Effector memory CD8-positive, alpha-beta T cell (primary cell): ENCODE measurements at regions not wholly inside any gene's neighbourhood (a gene's known extent, or its start where the extent isn't known, plus 50 kb on each side); places are given as distances from the start of the nearest gene placed in this dataset.

Experiments
- ATAC-seq: fragments of 150-1000 bp; cut with Tn5 transposase; replicated peaks from 2 replicates; pipeline ENCODE4 v1.10.0; 2021; ENCODE audit warnings: mild to moderate bottlenecking, moderate library complexity
- DNase-seq, 3 experiments: peaks; one replicate each; pipeline ENCODE4 v3.0.0; 2021
- H3K27ac Mint-ChIP-seq, 2 donors: one replicate each; pipeline ENCODE4 v1.8.0; 2022; ENCODE audit warnings: mild to moderate bottlenecking in 2 of 2, mixed read lengths in 2 of 2, moderate library complexity in 2 of 2
- H3K27me3 Mint-ChIP-seq, 2 donors: one replicate each; pipeline ENCODE4 v1.8.0; 2022; ENCODE audit warnings: mixed read lengths in 2 of 2
- H3K36me3 Mint-ChIP-seq: one replicate; pipeline ENCODE4 v1.8.0; 2022; ENCODE audit warnings: mild to moderate bottlenecking, moderate library complexity, mixed read lengths; ENCODE audit not compliant: insufficient read depth
- H3K4me1 Mint-ChIP-seq, 2 donors: one replicate each; pipeline ENCODE4 v1.8.0; 2022; ENCODE audit warnings: low read depth in 2 of 2, mixed read lengths in 2 of 2
- H3K4me3 Mint-ChIP-seq, 2 donors: one replicate each; pipeline ENCODE4 v1.8.0; 2022; ENCODE audit warnings: mild to moderate bottlenecking in 2 of 2, mixed read lengths in 2 of 2, moderate library complexity in 2 of 2
- H3K9me3 Mint-ChIP-seq, 2 donors: one replicate each; pipeline ENCODE4 v1.8.0; 2022; ENCODE audit warnings: mixed read lengths in 2 of 2

GRCh38 chr10:9010093-9010492, 955.6 kb downstream of the GATA3 start:
- H3K9me3 Mint-ChIP-seq: no peaks in the 10 kb centered on the region
- DNase-seq (no peak), ATAC-seq (peak; percentile 37)
- H3K27ac Mint-ChIP-seq: no peak overlapping the region
- peaks cover 11 to 13% of the 10 kb centered on the region in 2 donors for H3K27me3 Mint-ChIP-seq
- no peaks in the 10 kb centered on the region for H3K4me1 Mint-ChIP-seq
- H3K4me3 Mint-ChIP-seq: no peak overlapping the region
- no peaks in the 10 kb centered on the region for H3K36me3 Mint-ChIP-seq

GRCh38 chr10:9010931-9011670, 956.6 kb downstream of the GATA3 start:
- Mint-ChIP-seq H3K36me3 (no peaks in the 10 kb centered on the region), H3K27ac (no peak overlapping the region), H3K4me1 (no peaks in the 10 kb centered on the region), H3K9me3 (no peaks in the 10 kb centered on the region), H3K27me3 (peaks cover 8 to 11% of the 10 kb centered on the region in 2 donors), H3K4me3 (no peak overlapping the region)
- DNase-seq: no peak
- no peak for ATAC-seq

GRCh38 chr10:9012312-9012711, 957.8 kb downstream of the GATA3 start:
- Mint-ChIP-seq H3K27me3 (peaks cover 16 to 18% of the 10 kb centered on the region in 2 donors), H3K4me3 (no peak overlapping the region), H3K27ac (no peak overlapping the region), H3K4me1 (no peaks in the 10 kb centered on the region), H3K9me3 (no peaks in the 10 kb centered on the region), H3K36me3 (no peaks in the 10 kb centered on the region)
- no peak for DNase-seq
- no peak for ATAC-seq

DNA sequence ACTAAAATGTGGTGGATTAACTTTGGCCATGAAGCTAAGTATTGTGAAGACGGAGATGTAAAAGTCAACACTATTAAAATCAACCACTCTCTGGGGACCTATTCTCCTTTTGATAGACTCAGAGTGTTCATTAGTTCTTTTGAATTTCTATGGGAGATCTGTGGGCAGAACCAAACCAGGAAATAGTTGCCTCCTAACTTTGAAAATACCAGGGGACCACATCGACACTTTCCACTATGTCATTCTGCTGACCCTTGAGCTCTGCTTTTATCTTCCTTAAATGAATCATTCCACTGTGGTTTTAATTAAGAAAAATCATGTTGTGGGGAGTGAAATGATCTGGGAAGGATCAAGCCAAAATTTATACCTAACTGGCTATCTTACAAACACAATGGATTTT, 960.5 kb downstream of the GATA3 start:
- ATAC-seq (no peak), DNase-seq (no peak)
- no peak overlapping the region for H3K4me3 Mint-ChIP-seq
- no peaks in the 10 kb centered on the region for H3K9me3 Mint-ChIP-seq
- no peak overlapping the region for H3K27ac Mint-ChIP-seq
- H3K4me1 Mint-ChIP-seq: no peaks in the 10 kb centered on the region
- peaks cover 23 to 33% of the 10 kb centered on the region in 2 donors for H3K27me3 Mint-ChIP-seq
- no peaks in the 10 kb centered on the region for H3K36me3 Mint-ChIP-seq

DNA sequence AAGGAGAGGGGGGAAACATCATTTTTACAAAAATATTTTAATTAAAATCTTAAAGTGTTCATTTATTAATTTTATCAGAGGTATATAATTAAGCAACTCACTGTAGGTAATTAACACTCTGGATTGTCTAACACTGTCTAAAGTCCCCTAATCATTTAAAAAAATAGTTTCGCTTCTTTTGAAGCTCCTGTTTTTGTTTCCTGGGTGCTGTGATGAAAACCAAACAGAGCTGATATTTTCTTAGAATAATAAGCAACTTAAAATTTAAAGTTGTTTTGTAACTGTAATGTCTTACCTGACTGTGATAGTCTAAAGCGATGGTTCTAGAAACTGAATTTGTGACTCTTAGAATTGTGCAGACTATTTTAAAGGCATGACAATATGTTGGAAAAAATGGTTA, 961.0 kb downstream of the GATA3 start:
- DNase-seq (no peak), ATAC-seq (no peak)
- no peaks in the 10 kb centered on the region for H3K9me3 Mint-ChIP-seq
- H3K36me3 Mint-ChIP-seq: no peaks in the 10 kb centered on the region
- peaks cover 23 to 38% of the 10 kb centered on the region in 2 donors for H3K27me3 Mint-ChIP-seq
- H3K4me3 Mint-ChIP-seq: no peak overlapping the region
- no peaks in the 10 kb centered on the region for H3K4me1 Mint-ChIP-seq
- H3K27ac Mint-ChIP-seq: no peak overlapping the region

DNA sequence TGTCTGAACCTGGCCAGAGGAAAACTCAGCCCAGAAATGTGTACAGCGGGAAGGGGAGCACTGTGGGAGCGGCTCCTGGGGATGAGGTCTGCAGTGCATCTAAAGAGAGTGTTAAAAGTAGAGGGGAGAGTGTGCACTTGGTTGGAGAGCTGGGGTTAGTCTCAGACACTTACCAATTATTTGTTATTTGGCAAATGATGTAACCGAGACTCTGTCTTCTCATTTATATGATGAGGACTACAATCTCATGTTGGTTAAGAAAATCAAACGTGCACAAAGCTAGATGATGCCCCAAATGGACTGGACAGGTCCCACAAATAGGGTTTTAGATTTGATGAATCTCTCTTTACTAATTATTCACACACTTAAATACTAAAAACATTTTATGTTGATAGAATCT, 962.4 kb downstream of the GATA3 start:
- no peak for ATAC-seq
- H3K36me3 Mint-ChIP-seq: no peaks in the 10 kb centered on the region

DNA sequence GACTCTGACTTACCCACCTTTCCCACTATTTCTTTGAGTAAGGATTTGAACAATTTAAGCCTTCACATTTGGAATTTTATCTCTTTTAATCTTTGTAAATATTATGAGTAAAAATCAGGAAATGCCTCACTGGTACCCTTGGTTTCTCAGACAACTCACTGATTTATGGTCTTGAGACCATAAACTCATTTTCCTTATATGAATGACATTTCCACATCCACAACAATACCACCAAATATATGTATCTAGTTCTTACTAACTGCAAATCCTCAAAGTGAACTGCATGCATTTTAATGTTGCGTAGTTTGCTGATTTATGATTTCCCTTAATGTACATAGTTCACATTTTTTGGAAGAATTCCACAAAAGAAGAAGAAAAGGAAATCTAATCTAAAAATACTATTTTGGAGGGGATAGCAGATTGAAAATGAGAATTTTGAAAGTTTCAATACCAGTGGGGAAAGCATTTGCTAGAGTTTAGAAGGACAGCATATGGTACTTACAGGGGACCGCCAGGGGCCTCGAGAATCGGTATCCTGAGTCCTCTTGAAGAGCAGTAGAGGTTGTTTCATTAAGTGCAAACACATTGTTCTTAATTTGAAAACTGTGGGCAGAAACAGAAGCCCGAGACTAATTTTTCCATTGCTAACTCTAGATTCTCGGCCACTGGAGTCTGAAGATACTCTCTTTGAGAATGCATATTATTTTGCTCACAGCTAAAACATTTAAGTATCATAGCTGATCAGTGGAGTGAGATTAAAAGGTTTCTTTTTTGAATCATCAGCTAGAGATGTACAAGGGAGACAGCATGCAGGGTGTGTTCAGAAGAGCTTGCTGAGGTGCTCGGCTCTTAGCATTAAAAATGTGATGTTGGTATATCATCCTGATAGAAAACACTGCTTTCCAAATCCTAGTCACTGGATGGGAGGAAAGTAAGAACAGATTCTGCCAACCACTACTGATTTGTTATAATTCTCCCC, 964.0 kb downstream of the GATA3 start:
- Mint-ChIP-seq H3K4me3 (no peak overlapping the region), H3K27me3 (peaks cover 17 to 52% of the 10 kb centered on the region in 2 donors), H3K4me1 (no peaks in the 10 kb centered on the region), H3K36me3 (no peaks in the 10 kb centered on the region), H3K27ac (no peak overlapping the region), H3K9me3 (no peaks in the 10 kb centered on the region)
- DNase-seq: no peak
- ATAC-seq: no peak

More for the DNA sequence above, 962.4 kb downstream of the GATA3 start:
- no peak overlapping the region for H3K4me3 Mint-ChIP-seq
- H3K9me3 Mint-ChIP-seq: no peaks in the 10 kb centered on the region
- H3K4me1 Mint-ChIP-seq: no peaks in the 10 kb centered on the region
- no peak for DNase-seq
- H3K27me3 Mint-ChIP-seq: peaks cover 23 to 50% of the 10 kb centered on the region in 2 donors
- no peak overlapping the region for H3K27ac Mint-ChIP-seq

DNA sequence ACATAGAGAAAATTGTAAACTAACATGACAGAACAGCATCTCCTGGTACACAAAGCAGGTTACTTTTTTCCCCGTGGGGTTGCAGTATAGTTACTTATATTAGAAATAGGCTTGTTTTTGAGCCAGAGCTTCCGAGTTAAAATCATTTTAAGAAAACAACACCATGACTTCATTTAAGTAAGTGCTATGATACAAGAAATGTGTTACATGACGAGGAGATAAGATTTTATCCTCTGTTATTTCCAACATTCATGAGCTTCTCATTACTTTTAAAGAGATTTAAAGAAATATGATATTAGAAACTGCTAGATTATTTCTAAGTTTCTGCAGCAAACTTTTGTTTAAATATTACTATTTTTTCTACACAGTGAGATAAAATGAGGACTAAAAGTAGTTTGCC, 968.7 kb downstream of the GATA3 start:
- no peaks in the 10 kb centered on the region for H3K9me3 Mint-ChIP-seq
- no peak overlapping the region for H3K27ac Mint-ChIP-seq
- H3K4me3 Mint-ChIP-seq: no peak overlapping the region
- H3K27me3 Mint-ChIP-seq: peaks cover 11 to 52% of the 10 kb centered on the region in 2 donors
- no peak for DNase-seq
- H3K36me3 Mint-ChIP-seq: no peaks in the 10 kb centered on the region
- no peaks in the 10 kb centered on the region for H3K4me1 Mint-ChIP-seq
- ATAC-seq: no peak

- Mint-ChIP-seq H3K36me3 (no peaks in the 10 kb centered on the region), H3K4me3 (no peak overlapping the region), H3K9me3 (no peaks in the 10 kb centered on the region), H3K27me3 (peaks cover 5 to 45% of the 10 kb centered on the region in 2 donors), H3K27ac (no peak overlapping the region), H3K4me1 (no peaks in the 10 kb centered on the region)
- ATAC-seq (no peak), DNase-seq (no peak)
These were observed 969.7 kb downstream of the GATA3 start for GRCh38 chr10:9024210-9024609.

DNA sequence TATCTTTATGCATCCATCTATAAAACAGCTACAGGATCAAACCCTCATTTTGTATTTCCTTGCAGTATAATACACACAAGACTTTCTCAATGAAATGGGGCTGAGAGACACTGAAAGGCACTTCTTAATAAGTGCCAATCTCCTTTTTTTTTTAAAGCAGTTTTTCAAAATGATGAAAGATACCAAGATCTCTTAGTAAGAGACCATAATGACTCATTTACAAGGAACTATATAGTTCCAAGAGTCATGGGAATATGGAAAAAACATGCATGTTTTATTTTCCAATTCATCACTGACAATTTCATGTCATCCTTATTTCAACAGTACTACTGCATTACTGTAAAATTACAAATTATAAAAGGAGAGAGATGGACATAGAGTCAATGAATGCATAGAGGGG, 973.7 kb downstream of the GATA3 start:
- peaks cover 11 to 29% of the 10 kb centered on the region in 2 donors for H3K27me3 Mint-ChIP-seq
- DNase-seq: no peak
- H3K9me3 Mint-ChIP-seq: no peaks in the 10 kb centered on the region
- ATAC-seq: no peak
- no peak overlapping the region for H3K4me3 Mint-ChIP-seq
- no peaks in the 10 kb centered on the region for H3K4me1 Mint-ChIP-seq
- no peaks in the 10 kb centered on the region for H3K36me3 Mint-ChIP-seq
- no peak overlapping the region for H3K27ac Mint-ChIP-seq

GRCh38 chr10:9035355-9035754, 980.9 kb downstream of the GATA3 start:
- Mint-ChIP-seq H3K27ac (no peak overlapping the region), H3K4me3 (no peak overlapping the region)
- DNase-seq: no peak

GRCh38 chr10:9036711-9037204, 982.3 kb downstream of the GATA3 start:
- no peaks in the 10 kb centered on the region for H3K36me3 Mint-ChIP-seq
- H3K27me3 Mint-ChIP-seq: peaks cover 8 to 12% of the 10 kb centered on the region in 2 donors
- no peaks in the 10 kb centered on the region for H3K4me1 Mint-ChIP-seq
- peaks cover 0 to 4% of the 10 kb centered on the region in 2 donors for H3K9me3 Mint-ChIP-seq
- H3K4me3 Mint-ChIP-seq: no peak overlapping the region
- no peak overlapping the region for H3K27ac Mint-ChIP-seq
- DNase-seq (no peak), ATAC-seq (no peak)

More at GRCh38 chr10:9035355-9035754, 980.9 kb downstream of the GATA3 start:
- peaks cover 5 to 8% of the 10 kb centered on the region in 2 donors for H3K27me3 Mint-ChIP-seq
- peaks cover 0 to 4% of the 10 kb centered on the region in 2 donors for H3K9me3 Mint-ChIP-seq
- H3K4me1 Mint-ChIP-seq: no peaks in the 10 kb centered on the region
- ATAC-seq: no peak
- H3K36me3 Mint-ChIP-seq: no peaks in the 10 kb centered on the region

GRCh38 chr10:9038146-9038714, 983.7 kb downstream of the GATA3 start:
- Mint-ChIP-seq H3K27me3 (peaks cover 2 to 7% of the 10 kb centered on the region in 2 donors), H3K27ac (no peak overlapping the region), H3K36me3 (no peaks in the 10 kb centered on the region), H3K4me3 (no peak overlapping the region), H3K9me3 (peaks cover 0 to 4% of the 10 kb centered on the region in 2 donors), H3K4me1 (no peaks in the 10 kb centered on the region)
- ATAC-seq: no peak
- DNase-seq: no peak
